Stimulated activated CD8-positive, alpha-beta memory T cell treated with anti-CD3 and anti-CD28 coated beads, Interleukin-4, amount 100 ng/mL, for 48 hours (primary cell): ENCODE measurements at regions not wholly inside any gene's neighbourhood (a gene's known extent, or its start where the extent isn't known, plus 50 kb on each side); places are given as distances from the start of the nearest gene placed in this dataset.
"Not testable (repeated sequence)": the region's sequence is repeated elsewhere in the genome, so short reads cannot be mapped to it uniquely, and the experiment has no call there.

Source experiments
- DNase-seq: peaks from one replicate; pipeline ENCODE4 v3.0.0-alpha.2; 2020

DNA sequence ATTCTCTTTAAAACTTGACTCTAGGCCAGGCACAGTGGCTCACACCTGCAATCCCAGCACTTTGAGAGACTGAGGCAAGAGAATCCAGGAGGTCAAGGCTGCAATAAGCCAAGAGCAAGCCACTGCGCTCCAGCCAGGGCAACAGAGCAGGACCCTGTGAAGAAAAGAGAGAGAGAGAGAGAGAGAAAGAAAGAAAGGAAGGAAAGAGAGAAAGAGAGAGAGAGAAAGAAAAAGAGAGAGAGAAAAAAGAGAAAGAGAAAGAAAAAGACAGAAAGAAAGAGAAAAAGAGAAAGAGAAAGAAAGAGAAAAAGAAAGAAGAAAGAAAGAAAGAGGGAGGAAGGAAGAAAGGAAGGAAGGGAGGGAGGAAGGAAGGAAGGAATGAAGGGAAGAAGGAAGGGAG is 76.7 kb downstream of the RIN2 start:
- no peak for DNase-seq

DNA sequence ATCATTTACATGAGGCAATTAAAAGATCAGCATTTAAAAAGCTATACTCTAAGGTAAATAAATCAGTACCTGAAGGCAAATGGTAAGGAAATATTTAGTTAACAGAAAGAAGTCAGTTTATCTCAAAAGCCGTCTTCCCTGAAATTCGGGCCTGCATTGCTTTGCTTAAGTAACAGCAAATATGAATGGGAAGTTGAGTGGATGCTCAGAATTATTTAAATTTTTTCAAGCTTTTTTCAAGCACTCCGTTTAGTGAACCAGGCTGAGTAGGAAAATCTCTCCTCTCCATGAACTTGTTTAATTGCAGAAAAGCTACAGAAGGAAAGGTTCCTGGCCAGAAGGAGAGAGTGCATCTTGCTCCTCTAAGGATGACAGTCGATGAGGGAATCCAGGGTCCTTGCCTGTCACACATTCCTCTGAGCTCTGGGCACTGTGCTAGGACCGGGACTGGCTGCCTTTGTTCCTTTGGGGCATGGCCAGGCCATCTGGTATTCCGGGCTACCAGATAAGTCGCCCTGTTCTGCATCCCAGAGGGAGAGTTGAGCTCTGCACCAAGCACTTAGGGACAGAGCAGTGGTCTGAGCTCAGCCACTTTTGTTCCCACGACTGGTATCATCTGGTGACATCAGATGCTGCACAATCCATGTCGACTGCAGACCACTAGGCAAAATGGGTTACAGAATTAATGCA is 77.6 kb downstream of the RIN2 start:
- DNase-seq, result no peak

DNA sequence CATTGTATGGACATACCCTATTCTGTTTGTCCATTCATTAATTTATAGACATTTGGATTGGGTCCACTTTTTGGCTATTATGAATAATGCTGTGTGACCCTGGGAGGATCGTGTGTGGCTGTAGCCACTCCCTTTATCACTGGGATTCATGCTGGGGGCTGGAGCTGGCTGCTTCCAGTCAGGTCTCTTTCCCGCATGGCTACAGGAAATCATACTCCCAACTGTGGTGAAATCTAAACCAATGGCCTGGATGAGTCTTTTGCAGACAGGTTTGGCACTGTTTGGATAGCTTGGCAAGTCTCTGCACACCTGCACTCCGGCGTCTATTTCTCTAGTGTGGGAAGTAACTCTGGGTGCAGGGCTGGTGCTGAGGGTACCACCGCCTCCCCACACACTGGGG is 80.4 kb downstream of the RIN2 start:
- DNase-seq, result no peak

GRCh38 chr20:19839053-19839452 is 81.0 kb downstream of the RIN2 start:
- DNase-seq, result no peak

DNA sequence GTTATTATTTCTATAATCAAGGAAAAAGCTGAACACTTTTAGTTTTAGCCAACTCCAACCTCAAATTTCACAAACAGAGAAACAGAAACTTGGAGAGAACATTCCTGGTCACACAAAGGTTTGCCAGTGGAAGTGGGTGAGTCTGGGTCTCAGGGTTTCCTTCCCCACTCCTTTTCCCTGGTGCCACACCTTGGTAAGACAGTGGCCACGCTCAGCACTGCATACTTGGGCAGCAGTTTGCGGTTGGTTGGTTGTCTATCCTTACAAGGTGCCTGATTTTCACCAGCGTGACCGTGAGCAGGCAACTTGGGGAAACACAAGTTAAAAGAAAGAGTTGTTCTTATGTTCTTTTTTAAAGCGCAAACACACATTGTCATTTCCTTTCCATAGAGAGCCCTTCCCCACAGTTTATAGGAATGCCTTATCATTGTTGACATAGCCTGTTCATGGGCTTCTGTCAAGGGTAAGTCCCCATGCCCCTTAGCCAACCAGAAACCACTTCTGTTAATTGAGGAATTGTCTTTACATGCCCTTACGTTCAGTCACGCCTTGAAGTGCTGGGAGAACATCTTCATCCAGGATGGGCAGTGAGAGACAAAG is 82.2 kb downstream of the RIN2 start:
- no peak for DNase-seq

DNA sequence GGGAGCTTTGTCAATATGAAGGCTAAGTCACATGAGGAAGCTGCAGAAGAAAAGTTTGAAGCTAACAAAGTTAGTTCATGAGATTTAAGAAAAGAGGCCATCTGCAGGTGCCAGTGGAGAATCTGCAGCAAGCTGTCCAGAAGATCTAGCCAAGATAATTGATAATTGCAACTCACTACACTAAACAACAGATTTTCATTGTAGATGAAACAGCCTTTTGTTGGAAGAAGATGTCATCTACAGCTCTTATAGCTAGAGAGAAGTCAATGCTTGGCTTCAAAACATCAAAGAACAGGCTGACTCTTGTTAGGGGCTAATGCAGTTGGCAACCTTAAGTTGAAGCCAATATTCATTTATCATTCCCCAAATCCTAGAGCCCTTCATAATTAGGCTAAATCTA is 83.7 kb downstream of the RIN2 start:
- DNase-seq, result no peak

DNA sequence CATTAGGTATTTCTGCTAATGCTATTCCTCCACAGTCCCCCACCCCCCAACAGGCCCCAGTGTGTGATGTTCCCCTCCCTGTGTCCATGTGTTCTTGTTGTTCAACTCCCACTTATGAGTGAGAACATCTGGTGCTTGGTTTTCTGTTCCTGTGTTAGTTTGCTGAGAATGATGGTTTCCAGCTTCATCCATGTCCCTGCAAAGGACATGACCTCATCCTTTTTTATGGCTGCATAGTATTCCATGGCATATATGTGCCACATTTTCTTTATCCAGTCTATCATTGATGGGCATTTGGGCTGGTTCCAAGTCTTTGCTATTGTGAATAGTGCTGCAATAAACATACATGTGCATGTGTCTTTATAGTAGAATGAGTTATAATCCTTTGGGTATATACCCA is 86.8 kb downstream of the RIN2 start:
- not testable (repeated sequence) for DNase-seq

- no peak for DNase-seq
Measured at GRCh38 chr20:19847383-19847782, 89.3 kb downstream of the RIN2 start.

DNA sequence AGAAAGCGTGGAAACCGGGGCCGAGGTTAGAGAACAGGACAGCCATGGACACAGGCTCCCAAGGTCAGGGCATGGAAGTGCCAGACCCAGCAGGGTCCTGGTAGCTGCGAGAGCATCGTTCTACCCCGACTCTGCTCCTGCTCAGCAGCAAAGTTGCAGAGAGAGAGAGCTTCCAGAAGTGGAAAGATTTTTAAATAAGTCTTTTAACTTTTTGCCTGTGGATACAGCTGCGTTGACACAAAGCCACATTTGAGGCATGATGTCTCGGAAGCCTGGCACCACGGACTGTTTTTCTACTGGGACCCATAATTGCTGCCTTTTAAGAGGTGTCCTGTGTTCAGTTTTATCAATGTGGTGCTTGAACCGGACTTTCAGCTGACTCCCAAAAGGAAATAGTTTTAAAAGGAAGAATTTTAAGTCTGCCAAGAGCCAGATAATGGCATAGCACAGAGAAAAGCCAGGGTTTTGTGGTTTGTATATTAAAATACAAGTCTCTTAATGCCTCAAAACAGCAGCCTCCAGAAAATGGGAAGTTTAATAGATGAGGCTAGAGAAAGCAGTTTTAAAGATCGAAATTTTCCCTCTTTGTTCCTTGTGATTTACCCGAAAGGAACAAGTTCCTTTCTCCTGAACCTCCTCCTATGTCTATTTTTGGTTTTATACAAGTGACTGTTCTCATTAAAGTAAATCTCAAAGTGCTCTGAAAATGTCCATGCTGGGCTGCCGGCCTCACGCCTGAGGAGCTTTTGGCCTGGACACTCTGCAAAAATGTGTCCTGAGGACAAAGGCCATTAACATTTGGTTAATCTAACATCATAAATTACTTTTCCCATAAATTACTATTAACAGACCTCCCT is 91.5 kb downstream of the RIN2 start:
- no peak for DNase-seq

GRCh38 chr20:19850198-19850533 is 92.1 kb downstream of the RIN2 start:
- no peak for DNase-seq

DNA sequence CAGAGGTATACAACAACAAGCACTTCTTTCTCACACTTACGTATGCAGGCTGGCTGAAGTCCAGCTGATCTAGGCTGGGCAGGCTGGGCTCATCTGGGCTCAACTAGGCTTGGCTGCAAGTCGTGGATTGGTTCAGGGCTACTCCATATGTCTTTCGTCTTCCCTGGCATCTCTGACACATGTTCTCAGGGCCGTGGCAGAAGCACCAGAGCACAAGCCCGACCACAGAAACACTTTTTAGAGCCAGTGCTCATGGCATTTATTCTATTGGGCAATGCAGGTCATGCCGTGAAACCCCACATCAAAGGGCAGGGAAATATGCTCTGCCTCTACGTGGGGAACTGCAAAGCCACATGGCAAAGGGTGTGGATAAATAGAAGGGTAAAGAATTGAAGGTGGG is 93.8 kb downstream of the RIN2 start:
- DNase-seq, result no peak

GRCh38 chr20:19855416-19855815 is 97.4 kb downstream of the RIN2 start:
- no peak for DNase-seq

DNA sequence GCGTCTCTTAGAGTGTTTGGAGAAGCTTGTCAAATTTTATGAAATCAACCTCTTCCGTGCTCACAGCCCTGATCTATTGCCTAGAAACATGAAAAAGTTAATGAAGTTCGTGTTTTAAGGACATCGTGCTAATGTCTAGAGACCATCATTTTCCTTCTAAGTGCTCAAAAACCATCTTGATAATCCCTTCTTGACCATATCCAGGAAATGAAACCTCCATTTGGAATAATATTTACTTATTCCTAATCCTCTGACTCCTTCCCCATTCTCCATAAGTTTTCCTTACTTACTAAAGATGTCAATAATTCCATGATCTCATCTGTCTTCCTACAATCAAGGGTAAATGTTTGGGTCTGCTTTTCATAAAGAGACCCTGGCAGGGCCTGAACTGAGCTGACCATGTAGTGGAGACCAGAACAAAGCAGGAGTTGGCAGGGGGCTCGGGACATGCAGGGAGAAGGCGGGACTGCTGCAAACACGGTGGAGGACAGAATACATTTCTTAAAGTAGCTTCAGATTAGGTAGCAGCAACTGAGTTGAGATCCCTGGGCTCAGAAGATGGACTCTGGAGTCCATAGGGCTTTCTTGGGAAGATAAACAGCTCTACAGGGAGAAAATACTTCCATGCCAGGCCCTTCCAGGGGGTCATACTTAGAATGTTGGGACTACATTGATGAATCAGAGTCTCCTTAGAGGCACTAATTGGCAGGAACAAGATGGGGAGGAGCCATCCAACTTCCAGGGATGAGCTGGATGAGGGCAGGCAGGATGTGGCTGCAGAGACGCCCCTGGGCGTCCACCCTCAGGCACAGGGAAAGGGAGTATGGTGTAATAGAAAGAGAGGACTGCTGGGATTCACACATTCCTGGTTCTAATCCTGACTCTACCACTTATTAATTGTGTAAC is 100.7 kb downstream of the RIN2 start:
- no peak for DNase-seq

DNA sequence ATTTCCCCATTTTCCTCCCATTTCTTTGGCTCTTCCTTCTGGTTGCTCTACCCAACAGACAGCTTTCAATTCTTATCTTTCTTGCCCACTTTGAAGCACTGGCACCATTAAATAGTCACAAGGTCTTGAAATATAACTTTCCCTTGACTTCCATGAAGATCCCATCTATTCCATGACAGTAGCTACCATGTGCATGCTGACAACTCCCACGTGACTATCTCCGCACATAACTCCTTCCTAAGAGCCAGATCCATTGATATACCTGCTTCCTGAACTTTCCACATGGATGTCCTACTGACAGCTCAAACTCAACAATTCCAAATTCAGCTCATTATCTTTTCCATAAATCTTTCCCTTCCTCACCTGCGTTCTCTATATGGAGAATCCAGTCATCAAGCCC is 101.4 kb downstream of the RIN2 start:
- no peak for DNase-seq

DNA sequence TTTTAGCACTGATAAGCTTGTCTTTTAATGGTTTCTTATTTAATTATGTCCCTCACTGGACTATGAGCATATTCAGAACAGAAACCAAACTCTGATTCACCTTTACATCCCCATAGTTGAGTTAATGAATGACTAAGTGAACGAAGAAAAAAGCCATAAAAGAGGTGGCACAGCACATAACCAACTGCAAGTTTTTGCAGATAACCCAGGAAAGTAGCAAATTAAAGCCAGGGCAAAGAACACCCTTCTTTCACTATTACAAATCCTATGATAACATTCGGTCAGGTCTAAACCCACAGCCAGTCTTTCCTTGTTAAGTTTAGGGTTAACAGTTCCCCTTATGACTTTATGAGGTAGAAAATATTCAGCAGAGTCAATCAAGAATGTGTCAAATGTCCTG is 102.7 kb downstream of the RIN2 start:
- DNase-seq, result no peak

DNA sequence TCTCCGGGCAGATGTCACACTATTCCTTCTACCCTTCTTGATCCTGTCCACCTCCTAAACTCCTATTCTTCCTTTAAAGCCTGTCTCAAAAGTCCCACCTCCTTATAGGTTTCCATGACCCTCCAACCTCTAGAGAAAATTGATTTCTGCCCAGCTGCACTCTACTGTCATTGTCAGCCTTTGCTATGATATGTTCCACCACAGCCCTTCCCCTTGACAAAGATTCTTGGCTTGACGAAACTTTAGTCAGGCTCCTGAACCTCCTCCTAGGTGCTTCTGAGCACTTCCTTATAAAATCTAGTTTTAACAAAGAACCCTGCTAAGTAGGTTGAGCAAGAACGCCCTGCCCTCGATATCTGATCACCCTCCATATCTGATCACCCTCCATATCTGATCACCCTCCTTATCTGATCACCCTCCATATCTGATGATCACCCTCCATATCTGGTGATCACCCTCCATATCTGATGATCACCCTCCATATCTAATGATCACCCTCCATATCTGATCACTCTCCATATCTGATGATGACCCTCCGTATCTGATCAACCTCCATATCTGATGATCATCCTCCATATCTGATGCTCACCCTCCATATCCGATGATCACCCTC is 103.2 kb downstream of the RIN2 start:
- DNase-seq, result no peak

- DNase-seq, result no peak
Measured at GRCh38 chr20:19864130-19864529, 106.1 kb downstream of the RIN2 start.

DNA sequence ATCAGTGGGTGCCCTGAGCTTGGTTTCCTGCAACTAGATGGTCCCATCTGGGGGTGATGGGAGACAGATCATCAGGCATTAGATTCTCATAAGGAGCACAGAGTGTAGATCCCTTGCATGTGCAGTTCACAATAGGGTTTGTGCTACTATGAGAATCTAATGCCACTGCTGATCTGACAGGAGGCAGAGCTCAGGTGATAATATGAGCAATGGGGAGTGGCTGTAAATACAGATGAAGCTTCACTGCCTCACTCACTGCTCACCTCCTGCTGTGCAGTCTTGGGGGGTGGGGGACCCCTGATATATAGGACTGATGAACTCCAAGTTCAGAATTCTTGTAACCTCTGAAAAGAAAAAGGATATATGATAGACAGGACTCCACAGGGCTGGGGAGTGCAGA is 108.0 kb downstream of the RIN2 start:
- no peak for DNase-seq

DNA sequence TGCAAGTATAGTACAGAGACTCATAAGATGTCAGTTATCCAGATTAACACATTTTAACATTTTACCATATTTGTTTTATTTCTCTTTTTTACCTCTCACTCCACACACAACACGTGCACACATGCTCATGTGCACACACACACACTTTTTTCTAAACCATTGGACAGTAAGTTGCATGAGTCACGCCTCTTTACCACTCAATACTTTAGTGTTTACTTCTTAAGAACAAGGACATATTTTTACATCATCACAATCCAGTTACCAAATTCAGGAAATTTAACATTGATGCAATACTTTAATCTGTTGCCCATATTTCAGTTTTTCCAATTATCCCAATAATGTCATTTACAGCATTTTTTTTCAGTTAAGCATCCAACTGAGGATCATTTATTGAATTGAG is 109.0 kb downstream of the RIN2 start:
- DNase-seq, result no peak

DNA sequence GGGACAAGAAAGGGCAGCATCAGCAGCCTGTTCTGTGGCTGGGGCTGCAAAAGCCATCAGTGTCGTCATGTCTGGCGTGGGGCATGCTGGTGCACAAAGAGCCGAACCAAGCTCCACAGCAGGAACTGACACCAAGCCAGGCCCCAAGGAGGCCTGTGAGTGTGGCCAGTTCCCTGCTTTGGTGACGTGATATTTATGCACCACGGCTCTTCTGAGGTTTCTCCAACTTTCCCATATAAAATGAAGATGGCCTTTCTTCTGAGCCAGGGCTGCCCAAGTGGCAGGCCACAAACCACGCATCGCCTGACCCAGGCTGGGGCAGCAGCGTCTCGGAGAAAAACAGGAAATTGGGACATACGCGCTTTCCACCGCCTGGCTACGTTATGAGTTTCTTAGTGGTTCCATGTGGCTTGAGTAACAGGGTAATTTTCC is 109.9 kb downstream of the RIN2 start:
- no peak for DNase-seq

GRCh38 chr20:19868441-19868840 is 110.4 kb downstream of the RIN2 start:
- DNase-seq, result no peak

- no peak for DNase-seq
Measured at GRCh38 chr20:19872001-19872400, 113.9 kb downstream of the RIN2 start.
